HG03095 (cell line): ENCODE measurements at regions not wholly inside any gene's neighbourhood (a gene's known extent, or its start where the extent isn't known, plus 50 kb on each side); places are given as distances from the start of the nearest gene placed in this dataset.

Experiments used
- ATAC-seq: cut with Tn5 transposase; IDR thresholded peaks from one replicate; pipeline ENCODE4 v1.9.1; 2021; ENCODE audit warnings: moderate library complexity; ENCODE audit not compliant: unreplicated experiment

DNA sequence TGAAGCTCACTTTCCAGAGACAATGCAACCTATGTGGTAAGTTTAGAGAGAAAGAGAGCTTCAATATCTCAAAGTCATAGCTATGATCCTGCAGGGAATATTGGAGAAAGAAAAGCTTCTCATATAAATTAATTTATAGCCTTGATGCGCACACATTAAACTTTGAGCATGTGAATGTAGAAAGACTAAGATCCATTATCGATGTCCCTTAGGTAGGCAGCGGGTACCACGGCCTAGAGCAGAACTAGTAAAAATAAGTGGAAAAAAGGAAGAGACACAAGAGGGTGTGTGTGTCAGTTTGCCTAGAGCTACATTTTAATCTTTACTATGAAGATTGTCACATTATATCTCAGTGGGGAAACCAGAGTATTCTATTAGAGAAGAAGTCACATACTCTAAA is 685.6 kb downstream of the AMY1C start:
- ATAC-seq: no peak

DNA sequence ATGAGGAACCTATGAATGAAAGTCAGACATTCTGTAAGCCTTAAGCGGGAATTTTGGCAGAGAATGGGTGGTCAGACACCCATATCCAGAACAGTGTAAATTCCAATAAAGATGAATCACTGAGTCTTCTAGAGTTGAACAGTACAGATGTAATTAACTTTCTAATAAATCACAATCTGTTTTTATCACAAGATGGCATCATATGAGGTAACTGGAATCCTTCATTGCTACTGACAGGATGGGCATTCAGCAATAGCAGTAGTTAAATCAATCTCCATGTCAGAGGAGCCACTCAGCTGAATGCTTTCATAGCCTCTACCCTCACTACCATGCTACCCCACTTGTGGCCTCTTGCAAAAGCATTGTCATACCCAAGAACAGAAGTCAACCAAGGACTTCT is 690.3 kb downstream of the AMY1C start:
- ATAC-seq: no peak

DNA sequence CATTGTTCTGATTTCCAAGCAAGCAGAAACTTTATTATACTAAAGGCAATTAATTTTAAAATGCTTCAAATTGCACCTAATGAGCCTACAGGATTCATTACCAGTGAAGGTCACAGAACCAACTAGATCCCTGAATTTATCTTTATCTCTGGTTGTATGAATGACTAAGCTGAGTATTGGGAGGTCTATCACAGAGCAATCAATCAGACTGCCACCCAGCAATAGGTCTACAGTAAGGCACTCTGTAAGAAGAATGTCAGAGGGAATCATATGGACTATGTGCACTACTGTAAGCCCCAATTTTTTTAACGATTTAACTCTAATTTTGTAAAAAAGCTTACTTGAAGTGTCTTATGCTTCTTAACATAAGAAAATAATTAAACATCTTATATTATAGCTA is 707.0 kb downstream of the AMY1C start:
- ATAC-seq: no peak

DNA sequence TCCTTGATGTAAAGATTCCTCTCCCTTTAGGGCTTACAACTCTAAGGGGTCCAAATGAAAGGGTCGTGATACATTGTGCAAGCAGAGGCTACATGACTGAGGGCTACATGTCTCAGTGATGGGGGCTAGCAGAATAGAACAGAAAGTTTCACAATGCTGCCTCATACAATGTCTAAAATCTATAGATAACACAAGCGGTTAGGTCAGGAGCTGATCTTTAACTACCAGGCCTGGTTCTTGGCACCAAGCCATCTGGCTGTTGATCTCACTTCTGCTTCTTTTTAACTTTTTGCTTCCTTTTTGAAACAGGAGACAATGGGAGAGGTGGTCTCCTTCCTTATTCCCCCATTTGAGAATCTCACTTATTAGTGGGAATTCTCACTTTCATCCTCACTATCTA is 710.2 kb downstream of the AMY1C start:
- ATAC-seq: no peak

DNA sequence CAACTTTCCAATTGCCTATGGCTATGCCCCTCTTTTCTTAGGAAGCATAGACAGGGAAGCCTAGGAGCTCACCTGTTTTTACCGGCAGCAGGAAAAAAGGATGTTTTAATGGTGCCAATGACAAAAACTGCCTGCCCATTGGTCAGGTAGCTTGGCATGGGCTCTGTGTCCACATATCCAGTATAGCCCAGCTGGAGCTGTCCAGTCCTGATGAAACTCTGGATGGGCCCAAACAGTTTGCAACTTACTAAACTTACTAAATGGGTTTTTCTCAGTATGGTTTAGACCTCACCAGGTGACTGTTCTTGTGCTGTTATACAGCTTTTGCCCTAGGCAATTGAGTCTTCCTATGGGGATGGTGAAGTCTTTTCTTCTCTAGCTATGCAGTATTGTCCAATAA is 711.2 kb downstream of the AMY1C start:
- no peak for ATAC-seq

DNA sequence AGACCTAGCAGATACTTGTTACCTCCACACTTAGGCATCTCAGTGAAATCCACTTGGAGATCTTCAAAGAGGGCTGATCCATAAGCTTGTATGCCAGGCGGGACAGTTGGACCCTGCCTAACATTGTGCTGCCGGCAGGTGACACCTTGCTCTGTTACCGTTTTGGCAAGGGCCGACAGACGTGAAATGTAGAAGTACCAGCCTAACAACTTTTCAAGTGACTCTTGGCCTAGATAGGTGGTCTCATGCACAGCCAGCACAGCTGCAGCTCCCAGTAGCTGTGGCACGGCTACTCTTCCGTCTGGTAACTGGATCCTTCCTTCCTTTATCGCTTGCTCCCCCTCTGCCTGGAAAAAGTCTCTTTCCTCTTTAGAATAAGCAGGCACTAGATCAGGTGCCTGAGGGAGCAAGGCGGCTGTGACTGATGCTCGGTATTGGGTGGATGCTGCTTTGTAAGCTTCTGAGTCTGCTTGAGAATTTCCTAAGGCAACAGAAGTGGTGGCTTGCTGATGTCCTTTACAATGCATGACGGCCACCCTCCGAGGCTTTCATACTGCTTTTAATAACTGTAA is 713.5 kb downstream of the AMY1C start:
- ATAC-seq: no peak

DNA sequence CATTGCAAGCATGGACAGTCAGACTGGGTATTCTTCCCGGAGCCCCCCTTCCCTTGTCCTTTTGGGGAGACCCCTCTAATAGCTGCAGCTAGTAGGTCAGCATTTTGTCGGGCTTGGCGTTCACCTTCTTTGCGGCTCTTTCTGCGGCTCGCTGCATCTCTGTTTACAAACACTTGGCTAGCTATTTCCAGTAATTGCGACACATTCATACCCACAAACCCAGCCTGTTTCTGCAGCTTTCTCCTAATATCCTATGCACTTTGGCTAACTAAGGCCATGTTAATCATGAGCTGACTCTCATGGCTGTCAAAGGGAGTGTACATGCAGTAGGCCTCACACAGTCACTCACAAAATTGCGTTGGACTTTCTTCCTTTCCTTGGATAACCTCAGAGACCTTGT is 716.4 kb downstream of the AMY1C start:
- ATAC-seq: no peak

DNA sequence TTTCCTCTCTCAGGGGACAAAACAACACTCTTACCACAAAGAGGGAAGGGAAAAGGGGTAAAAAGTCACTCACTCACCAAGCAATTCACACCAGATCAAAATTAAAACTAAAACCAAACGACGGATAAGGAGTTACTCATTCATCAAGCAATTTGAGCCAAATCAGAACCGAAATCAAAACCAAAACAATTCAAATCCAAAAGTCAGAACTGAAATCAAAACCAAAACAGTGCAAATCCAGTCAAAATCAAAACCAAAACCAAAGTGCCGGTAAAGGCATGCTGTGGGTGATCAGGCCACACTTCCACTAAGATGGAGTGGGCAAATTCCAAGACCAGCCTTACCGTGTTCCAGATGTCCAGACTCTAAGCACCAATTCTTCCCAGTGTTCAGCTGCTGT is 717.9 kb downstream of the AMY1C start:
- ATAC-seq: peak; percentile 53

DNA sequence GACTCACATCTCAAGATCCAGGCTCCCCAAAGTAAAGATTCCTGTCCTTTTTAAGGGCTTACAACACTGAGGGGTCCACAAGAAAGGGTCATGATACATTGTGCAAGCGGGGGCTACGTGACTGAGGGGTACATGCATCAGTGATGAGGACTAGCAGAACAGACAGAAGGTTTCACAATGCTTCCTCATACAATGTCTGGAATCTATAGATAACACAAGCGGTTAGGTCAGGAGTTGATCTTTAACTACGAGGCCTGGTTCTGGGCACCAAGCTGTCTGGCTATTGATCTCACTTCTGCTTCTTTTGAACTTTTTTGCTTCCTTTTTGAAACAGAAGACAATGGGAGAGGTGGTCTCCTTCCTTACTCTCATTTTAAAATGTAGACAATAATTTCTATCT is 718.6 kb downstream of the AMY1C start:
- peak; percentile 62 for ATAC-seq

DNA sequence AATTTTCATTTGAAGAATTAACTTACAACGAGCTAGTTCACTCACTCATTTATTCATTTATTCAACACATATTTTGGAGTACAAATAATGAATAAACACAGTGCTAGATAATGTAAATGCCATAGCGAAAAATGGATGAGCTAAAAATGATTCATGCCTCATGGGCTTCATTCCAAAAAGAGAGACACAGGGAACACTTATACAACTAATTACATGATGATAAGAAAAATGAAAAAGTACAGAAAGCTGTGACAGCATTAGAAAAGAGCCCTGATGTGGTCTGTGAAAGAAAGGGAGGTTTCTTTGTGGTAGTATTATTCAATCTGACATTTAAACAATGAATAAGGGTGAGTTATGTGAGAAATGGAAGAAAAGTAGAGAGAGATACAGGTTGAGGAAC is 726.4 kb downstream of the AMY1C start:
- no peak for ATAC-seq

DNA sequence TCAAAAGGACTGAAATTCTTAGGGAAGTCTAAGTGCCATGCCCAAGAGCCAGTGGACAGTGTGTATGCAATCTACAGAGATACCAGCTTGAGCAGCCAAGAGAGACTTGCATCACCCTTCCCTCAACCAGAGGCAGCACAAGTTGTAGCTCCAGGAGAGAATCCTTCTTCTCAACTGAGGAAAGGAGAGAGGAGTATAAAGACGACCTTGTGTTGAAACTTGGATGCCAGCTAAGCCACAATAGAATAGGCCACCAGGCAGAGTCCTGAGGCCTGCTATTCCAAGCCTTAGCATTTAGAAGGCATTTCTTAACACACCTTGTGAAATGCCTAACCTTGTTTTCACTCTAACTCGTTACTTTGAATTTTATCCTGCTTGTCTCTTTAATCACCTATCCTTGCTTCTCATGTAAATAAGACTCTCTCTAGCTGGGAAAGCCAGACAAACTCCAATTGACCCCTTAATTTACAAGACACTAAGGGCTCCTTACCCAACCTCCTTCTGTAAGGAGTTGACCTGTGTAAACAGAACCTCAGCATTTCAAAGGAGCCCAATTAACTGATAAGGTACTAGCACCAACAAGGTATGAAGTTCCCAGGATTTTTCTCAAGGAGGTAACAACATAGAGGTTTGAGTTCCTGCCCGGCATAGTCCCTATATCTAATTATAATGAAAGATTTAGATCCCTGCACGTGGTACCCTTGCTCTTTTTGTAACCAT is 738.8 kb downstream of the AMY1C start:
- ATAC-seq: no peak

DNA sequence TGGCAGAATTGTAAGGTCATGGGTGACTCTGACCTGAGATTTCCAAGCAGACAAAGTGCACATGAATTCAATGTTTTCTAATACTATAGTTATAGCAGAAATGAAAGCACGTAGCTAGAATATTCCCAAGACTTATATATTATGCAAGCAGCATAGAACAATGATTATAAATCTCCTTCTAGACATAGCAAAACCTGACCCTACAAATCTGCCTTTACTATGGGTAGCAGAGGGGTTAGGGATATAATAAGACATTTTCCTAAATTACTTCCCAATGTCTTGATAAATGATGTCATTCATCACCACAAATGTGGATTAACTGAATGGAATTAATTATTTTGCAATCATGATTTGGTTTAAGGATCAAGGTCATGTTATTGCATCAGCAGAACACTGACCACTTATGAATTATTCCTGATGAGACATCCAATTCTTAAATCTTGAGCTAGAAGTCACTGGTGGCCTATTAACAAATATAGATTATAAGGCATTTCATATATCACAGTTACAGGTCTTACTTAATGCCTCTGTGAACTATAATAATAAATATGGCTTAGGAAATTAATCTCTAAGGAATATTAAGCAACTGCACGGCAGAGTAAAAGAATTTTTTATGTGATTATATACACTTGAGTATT is 776.6 kb downstream of the AMY1C start:
- no peak for ATAC-seq

DNA sequence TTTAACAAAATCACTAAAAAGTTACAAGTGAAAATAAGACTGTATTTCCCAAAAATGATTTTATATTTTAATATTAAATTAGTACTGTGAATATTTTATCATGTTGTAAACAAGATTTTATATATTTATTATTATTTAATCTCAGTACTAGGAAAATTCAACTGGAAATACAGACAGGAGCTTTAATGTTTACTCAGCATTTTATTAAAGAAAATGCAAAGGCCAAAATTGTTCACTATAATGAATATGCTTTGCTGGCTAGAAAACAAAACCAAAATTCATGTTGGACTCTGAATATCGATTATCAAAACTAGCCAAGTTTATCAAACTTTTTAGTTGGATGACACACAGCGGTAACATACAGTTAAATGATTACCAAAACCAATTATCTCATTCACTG is 782.3 kb downstream of the AMY1C start:
- no peak for ATAC-seq

DNA sequence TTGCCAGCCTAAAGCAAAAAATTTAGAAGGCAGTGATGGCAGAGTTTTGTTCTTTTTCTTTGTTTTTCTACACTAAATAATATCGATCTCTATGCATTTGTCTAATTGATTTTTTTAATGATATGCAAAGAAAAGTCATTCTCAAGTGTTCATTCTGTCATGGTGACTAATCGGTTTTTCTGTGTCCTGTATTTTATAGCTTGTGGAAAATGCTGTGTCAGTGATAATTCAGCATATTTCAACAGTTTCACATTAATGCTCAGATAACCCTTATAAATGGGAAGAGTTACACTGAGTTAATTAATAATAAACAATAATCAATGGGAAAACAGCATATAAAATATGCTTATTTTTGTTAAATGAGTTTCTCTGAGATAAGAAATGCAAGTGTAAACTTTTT is 824.9 kb downstream of the AMY1C start:
- ATAC-seq: no peak

DNA sequence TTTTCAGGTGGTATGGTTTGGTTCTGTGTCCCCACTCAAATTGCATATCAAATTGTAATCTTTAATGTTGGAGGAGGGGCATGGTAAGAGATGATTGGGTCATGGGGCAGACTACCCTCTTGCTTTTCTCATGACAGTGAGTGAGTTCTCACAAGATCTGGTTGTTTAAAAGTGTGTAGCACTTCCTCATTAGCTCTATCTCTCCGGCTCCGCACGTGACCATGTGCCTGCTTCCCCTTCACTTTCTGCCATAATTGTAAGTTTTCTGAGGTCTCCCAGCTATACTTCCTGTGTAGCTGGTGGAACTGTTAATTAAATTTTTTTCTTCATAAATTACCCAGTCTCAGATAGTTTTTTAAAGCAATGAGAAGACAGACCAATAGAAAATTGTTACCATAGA is 843.2 kb downstream of the AMY1C start:
- ATAC-seq: no peak

DNA sequence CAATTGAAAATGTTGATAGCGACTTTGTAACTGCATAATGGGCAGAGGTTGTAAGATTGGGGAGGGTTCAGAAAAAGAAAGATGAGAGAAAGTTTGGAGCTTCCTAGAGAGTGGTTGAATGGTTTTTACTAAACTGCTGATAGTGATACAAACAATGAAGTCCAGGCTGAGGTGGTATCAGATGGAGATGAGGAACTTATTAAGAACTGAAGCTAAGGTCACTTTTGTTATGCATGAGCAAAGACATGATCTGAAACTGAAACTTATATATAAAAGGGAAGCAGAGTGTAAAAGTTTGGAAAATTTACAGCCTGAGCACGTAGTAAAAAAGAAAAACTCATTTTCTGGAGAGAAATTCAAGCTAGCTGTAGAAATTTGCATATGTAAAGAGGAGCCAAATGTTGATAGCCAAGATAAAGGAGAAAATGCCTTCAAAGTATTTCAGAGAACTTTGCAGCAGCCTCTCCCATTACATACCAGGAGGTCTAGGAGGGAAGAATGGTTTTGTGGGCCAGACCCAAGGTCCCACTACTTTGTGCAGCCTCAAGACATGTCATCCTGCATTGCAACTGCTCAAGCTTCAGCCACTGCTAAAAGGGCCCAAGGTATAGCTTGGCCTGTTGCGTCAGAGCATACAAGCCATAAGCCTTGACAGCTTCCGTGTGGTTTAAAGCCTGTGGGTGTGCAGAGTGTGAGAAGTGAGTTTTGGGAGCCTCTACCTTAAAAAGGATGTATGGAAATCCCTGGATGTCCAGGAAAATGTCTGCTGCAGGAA is 843.9 kb downstream of the AMY1C start:
- peak; percentile 45 for ATAC-seq

DNA sequence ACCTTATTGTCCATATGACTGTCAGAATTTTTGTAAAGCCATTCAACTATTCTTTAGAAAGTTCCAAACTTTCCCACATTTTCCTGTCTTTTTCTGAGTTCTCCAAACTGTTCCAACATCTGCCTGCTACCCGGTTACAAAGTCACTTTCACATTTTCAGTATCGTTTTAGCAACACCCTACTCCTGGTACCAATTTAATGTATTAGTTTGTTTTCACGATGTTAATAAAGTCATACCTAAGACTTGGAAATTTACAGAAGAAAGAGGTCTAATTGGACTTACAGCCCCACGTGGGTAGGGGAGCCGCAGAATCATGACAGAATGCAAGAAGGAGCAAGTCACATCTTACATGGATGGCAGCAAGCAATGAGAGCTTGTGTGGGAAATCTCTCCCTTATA is 867.8 kb downstream of the AMY1C start:
- no peak for ATAC-seq

DNA sequence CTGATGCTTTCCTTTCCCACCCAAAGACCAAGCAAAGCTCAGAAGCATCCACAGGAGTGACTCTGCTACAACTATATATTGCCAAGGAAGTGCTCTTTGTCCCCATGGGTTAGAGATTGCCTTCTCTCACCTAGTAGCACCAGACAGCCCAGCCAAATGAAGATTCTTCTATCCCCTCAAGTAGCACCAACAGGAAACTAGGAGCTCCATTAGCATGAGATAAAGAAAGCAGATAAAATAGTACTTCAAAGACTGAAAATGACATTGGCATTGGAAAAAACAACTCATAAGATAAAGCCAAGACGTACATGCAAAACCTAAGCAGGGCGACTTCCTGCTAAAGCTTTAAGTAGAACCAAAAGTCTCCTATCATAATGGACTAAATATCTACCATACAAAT is 871.5 kb downstream of the AMY1C start:
- ATAC-seq: no peak

DNA sequence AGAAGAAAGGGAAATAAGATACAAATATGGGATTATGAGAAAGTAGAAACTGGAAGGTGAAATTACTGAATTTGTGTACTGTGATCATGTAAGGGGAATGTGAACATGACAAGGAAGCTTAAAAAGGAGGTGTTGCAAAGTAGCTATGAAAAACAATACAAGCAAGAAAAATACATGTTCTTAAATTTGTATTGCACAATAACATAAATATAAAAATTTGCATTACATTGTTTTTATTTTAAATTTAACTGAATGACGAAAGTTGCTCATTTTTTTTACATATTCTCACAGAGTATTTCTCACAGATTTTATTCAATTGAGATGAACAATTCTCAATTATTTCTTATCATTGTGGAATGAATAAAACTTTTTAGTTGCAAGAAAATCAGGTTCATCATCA is 874.8 kb downstream of the AMY1C start:
- ATAC-seq: no peak

DNA sequence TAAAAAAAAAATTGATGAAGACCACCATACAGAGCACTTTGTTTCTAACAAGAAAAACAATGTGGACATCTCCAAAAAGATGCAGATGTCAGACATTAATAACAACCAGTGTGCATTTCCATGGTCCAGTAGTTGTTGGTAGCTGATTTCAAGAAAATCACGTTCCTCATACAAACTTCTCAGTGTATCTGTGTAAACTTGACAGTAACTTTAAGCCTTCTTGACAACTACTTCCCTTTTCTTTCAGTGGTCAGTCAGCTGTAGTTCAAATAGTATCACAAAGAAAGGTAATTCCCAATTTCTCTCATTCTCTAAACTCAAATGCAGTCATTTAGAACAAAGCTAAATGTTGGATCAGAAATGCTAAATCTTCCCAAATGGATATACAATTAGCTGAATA is 879.9 kb downstream of the AMY1C start:
- ATAC-seq: no peak

DNA sequence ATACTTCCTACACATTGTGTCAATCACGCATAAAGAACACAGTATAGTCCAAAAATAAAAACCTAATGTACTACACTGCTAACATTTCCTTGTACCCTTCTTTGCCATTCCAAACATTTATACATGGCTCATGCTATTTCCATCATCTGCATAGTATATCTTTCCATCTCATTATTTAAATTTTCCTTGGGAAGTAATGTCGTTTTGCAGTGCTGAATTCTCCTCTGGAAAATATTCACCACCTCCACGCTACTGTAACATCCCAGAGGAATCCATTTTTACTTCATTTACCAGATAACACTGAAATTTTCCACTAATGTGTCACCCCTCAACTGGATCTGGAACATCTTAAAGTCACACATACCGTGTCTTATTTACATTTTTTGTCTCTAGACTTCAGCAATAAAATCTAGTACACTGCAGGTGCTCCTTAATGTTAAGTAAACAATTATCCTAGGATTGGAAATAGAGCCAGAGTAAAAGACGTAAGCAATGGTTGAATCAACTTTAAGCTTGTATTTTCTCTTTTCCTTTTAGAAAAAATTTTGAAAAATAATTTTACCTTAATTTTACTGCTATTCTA is 881.0 kb downstream of the AMY1C start:
- ATAC-seq: no peak

DNA sequence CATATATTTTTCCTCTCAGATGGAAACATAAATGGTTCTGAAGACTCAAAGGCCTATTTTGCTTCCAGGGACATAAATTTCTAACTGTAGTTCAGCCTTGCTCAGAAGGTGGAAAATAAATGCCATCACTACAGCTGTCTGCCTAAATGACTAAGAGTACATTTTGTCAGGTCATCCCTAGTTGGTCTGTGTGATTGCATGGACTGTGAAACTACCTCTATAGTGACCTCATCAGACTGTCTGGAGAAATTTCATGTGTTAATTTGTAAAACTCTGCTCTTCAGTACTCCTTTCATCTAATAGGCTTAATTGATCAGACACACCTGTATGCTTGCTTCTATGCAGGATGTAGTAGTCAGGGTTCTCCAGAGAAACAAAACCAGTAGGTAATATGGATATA is 886.9 kb downstream of the AMY1C start:
- ATAC-seq: no peak
